ENCODE measurements at regions not wholly inside any gene's neighbourhood (a gene's known extent, or its start where the extent isn't known, plus 50 kb on each side); places are given as distances from the start of the nearest gene placed in this dataset.

- TF ChIP-seq CTCF (IDR thresholded peaks at IDR 0.05; ENCODE audit: insufficient read depth, low read depth, low read length) (no peak), EZH2 (IDR thresholded peaks at IDR 0.05; ENCODE audit: insufficient read depth, low read length) (no peak)
These were observed 945.0 kb downstream of the SLC4A3 start for GRCh38 chr2:220572385-220572784.
